BLaER1 treated with 17β-estradiol and CSF1 and Interleukin-3, amounts not matched to agents 10 nM and 100 nM (cell line): ENCODE measurements at regions not wholly inside any gene's neighbourhood (a gene's known extent, or its start where the extent isn't known, plus 50 kb on each side); places are given as distances from the start of the nearest gene placed in this dataset.
"Not testable (repeated sequence)": the region's sequence is repeated elsewhere in the genome, so short reads cannot be mapped to it uniquely, and the experiment has no call there.

Source experiments
- H3K27ac ChIP-seq, 11 experiments: shearing (Covaris generic); formaldehyde crosslinking; 2 replicates each; pipeline ENCODE4 v1.8.1; 2022
- H3K27me3 ChIP-seq, 11 experiments: shearing (Covaris generic); formaldehyde crosslinking; 2 replicates each; pipeline ENCODE4 v1.8.1; 2022
- H3K36me3 ChIP-seq, 11 experiments: shearing (Covaris generic); formaldehyde crosslinking; 2 replicates each; pipeline ENCODE4 v1.8.1; 2022
- H3K4me1 ChIP-seq, 10 experiments: shearing (Covaris generic); formaldehyde crosslinking; 2 replicates each; pipeline ENCODE4 v1.8.1; 2022
- H3K4me2 ChIP-seq, 11 experiments: shearing (Covaris generic); formaldehyde crosslinking; 2 replicates each; pipeline ENCODE4 v1.8.1; 2022
- H3K4me3 ChIP-seq, 10 experiments: shearing (Covaris generic); formaldehyde crosslinking; 2 replicates each; pipeline ENCODE4 v1.8.1; 2022
- H3K9ac ChIP-seq, 11 experiments: shearing (Covaris generic); formaldehyde crosslinking; 2 replicates each; pipeline ENCODE4 v1.8.1; 2022
- H3K9me3 ChIP-seq, 11 experiments: shearing (Covaris generic); formaldehyde crosslinking; replicated peaks in 1 of 11; 2 replicates each; pipeline ENCODE4 v1.8.1; 2022
- H4K20me1 ChIP-seq, 11 experiments: shearing (Covaris generic); formaldehyde crosslinking; 2 replicates each; pipeline ENCODE4 v1.8.1; 2022
- Cebpa-rat ChIP-seq, 11 experiments: shearing (Covaris generic); IDR thresholded peaks; 2 replicates each; pipeline ENCODE4 v1.8.1; 2022

- no peaks in the 10 kb centered on the region for H4K20me1 ChIP-seq
- no peak overlapping the region for H3K4me3 ChIP-seq
- no peak overlapping the region for H3K9ac ChIP-seq
- H3K36me3 ChIP-seq, result no peaks in the 10 kb centered on the region
- no peaks in the 10 kb centered on the region for H3K4me1 ChIP-seq
- H3K27ac ChIP-seq, result no peak overlapping the region
- TF ChIP-seq Cebpa-rat (IDR thresholded peaks at IDR 0.05), result no peak
- H3K9me3 ChIP-seq, result peaks cover 0 to 10% (median 5%) of the 10 kb centered on the region in 11 experiments; a peak in 15 of 22 replicates
- H3K27me3 ChIP-seq, result no peaks in the 10 kb centered on the region
- no peak overlapping the region for H3K4me2 ChIP-seq
Measured at GRCh38 chr3:35473956-35474355, 165.4 kb upstream of the ARPP21 start.

DNA sequence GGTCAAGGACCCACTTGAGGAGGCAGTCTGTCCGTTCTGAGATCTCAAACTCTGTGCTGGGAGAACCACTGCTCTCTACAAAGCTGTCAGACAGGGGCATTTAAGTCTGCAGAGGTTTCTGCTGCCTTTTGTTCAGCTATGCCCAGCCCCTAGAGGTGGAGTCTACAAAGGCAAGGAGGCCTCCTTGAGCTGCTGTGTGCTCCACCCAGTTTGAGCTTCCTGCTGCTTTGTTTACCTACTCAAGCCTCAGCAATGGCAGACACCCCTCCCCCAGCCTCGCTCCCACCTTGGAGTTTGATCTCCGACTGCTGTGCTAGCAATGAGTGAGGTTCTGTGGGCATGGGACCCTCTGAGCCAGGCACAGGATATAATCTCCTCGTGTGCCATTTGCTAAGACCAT is 156.8 kb upstream of the ARPP21 start:
- peak overlapping the region in 1 of 11 experiments; percentile 9; a peak in 2 of 22 replicates for H3K4me2 ChIP-seq
- not testable (repeated sequence) for H3K36me3 ChIP-seq

DNA sequence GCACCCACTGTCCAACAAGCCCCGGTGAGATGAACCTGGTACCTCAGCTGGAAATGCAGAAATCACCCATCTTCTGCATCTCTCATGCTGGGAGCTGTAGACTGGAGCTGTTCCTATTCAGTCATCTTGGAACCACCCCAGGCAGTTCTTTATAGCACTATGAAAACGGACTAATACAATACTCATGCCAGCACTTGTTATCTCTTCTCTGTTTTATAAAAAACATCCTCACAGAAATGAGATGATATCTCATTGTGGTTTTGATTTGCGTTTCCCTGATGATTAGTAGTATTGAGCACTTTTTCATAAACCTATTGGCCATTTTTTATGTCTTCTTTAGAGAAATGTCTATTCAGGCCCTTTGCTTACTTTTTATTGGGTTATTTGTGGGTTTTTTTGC is 156.2 kb upstream of the ARPP21 start:
- Histone ChIP-seq H3K4me2 (no peak overlapping the region), H3K9ac (no peak overlapping the region), H3K4me1 (peaks cover 0 to 24% (median 17%) of the 10 kb centered on the region in 10 experiments; a peak in 15 of 20 replicates), H3K36me3 (no peaks in the 10 kb centered on the region), H3K4me3 (no peak overlapping the region), H3K27me3 (no peaks in the 10 kb centered on the region), H3K27ac (no peak overlapping the region), H4K20me1 (no peaks in the 10 kb centered on the region), H3K9me3 (peaks cover 0 to 5% (median 0%) of the 10 kb centered on the region in 11 experiments; a peak in 2 of 22 replicates)
- TF ChIP-seq Cebpa-rat (IDR thresholded peaks at IDR 0.05), result no peak

More for the DNA sequence above, 156.8 kb upstream of the ARPP21 start:
- H3K9ac ChIP-seq, H3K27ac ChIP-seq, H3K27me3 ChIP-seq, H4K20me1 ChIP-seq, H3K9me3 ChIP-seq, H3K4me3 ChIP-seq: not testable (repeated sequence)
- H3K4me1 ChIP-seq, result peaks cover 0 to 24% (median 17%) of the 10 kb centered on the region in 10 experiments; a peak in 15 of 20 replicates

DNA sequence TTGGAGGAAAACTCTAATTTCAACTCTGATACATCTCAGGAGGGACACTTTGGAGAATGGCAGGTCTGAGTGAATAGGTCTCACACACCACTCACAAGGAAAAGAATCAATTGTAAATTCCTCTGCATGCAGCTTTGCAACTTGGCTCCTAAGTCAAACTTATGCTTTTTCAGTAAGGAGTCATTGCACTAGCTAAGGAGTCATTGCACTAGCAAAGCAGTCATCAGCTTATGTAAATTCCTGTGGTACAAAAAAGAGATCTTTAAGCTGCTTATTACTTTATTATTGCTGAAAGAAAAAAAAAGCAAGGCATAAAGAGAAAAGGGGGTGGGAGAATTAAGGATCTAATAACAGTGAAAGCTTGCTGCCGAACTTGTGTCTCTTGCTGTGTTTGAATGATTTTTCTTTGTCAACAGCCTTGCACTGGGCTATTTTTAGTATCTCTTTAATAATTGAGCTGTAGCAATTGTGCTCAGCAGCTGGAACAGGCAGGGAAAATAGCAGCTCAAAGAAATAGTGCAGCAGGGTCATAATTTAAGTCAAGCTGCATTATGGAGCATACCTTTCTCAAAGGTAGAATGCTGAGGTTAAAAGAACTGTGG is 154.3 kb upstream of the ARPP21 start:
- H3K27ac ChIP-seq, result peak overlapping the region in 1 of 11 experiments; percentile 1; a peak in 1 of 22 replicates
- H3K4me3 ChIP-seq, result no peak overlapping the region; a peak in 1 of 20 replicates
- H3K9me3 ChIP-seq, result no peaks in the 10 kb centered on the region
- no peaks in the 10 kb centered on the region for H3K36me3 ChIP-seq
- no peak for TF ChIP-seq Cebpa-rat (IDR thresholded peaks at IDR 0.05)
- no peaks in the 10 kb centered on the region for H3K27me3 ChIP-seq
- peak overlapping the region in 10 of 11 experiments; percentile 24 to 80 (median 59); a peak in 17 of 22 replicates for H3K4me2 ChIP-seq
- no peaks in the 10 kb centered on the region for H4K20me1 ChIP-seq
- H3K9ac ChIP-seq, result peak overlapping the region in 2 of 11 experiments; percentile 5 to 6; a peak in 2 of 22 replicates
- H3K4me1 ChIP-seq, result peaks cover 0 to 24% (median 17%) of the 10 kb centered on the region in 10 experiments; a peak in 15 of 20 replicates

DNA sequence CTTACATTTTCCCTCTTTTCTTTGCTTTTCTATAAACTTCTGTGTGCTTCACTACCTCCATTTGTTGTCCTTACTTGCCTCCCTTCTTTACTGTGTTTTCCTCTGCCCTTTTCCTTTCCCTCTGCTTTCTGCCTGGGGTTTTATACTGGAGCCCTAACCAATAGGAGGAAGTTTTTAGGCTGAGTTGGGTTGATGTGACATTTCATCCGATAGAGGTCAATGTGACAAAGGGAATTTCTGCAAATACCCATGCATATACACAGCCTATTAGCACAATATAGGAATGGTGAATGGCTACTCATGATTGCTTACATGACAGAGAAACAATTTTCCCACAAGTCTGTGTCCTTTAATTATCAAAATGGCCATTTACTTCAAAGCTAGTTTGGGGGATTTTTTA is 153.0 kb upstream of the ARPP21 start:
- Histone ChIP-seq H3K9ac (no peak overlapping the region), H3K4me1 (peaks cover 0 to 24% (median 17%) of the 10 kb centered on the region in 10 experiments; a peak in 15 of 20 replicates)
- no peak for TF ChIP-seq Cebpa-rat (IDR thresholded peaks at IDR 0.05)

DNA sequence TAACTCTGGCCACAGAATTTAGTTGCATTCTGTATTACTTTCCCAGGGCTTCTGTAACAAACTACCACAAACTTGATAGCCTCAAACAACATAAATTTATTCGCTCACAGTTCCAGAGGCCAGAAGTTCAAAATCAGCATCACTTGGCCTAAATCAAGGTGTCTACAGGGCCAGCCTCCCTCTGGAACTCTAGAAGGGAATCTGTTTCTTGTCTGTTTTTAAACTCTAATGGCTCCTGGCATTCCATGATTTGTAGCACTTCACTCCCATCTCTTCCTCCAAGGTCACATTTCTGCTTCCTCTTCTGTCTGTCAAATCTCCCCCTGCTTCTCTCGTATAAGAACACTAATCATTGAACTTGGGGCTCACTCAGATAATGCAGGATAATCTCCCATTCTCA is 151.9 kb upstream of the ARPP21 start:
- Histone ChIP-seq H3K27ac (no peak overlapping the region), H3K9ac (no peak overlapping the region), H3K4me1 (peaks cover 0 to 25% (median 17%) of the 10 kb centered on the region in 10 experiments; a peak in 15 of 20 replicates), H3K27me3 (no peaks in the 10 kb centered on the region), H3K4me2 (no peak overlapping the region), H3K36me3 (no peaks in the 10 kb centered on the region), H4K20me1 (no peaks in the 10 kb centered on the region), H3K9me3 (no peaks in the 10 kb centered on the region), H3K4me3 (no peak overlapping the region)
- no peak for TF ChIP-seq Cebpa-rat (IDR thresholded peaks at IDR 0.05)

More for the DNA sequence above, 153.0 kb upstream of the ARPP21 start:
- Histone ChIP-seq H3K4me2 (peak overlapping the region in 6 of 11 experiments; percentile 53 to 80 (median 64); a peak in 8 of 22 replicates), H3K27ac (no peak overlapping the region), H3K9me3 (no peaks in the 10 kb centered on the region), H4K20me1 (no peaks in the 10 kb centered on the region), H3K4me3 (no peak overlapping the region), H3K36me3 (no peaks in the 10 kb centered on the region), H3K27me3 (no peaks in the 10 kb centered on the region)

- Histone ChIP-seq H4K20me1 (no peaks in the 10 kb centered on the region), H3K27ac (no peak overlapping the region), H3K36me3 (no peaks in the 10 kb centered on the region), H3K4me2 (no peak overlapping the region), H3K4me1 (peaks cover 0 to 35% (median 25%) of the 10 kb centered on the region in 10 experiments; a peak in 15 of 20 replicates), H3K4me3 (no peak overlapping the region), H3K9ac (no peak overlapping the region), H3K27me3 (no peaks in the 10 kb centered on the region), H3K9me3 (no peaks in the 10 kb centered on the region)
- TF ChIP-seq Cebpa-rat (IDR thresholded peaks at IDR 0.05), result no peak
Measured at GRCh38 chr3:35488526-35488925, 150.8 kb upstream of the ARPP21 start.

DNA sequence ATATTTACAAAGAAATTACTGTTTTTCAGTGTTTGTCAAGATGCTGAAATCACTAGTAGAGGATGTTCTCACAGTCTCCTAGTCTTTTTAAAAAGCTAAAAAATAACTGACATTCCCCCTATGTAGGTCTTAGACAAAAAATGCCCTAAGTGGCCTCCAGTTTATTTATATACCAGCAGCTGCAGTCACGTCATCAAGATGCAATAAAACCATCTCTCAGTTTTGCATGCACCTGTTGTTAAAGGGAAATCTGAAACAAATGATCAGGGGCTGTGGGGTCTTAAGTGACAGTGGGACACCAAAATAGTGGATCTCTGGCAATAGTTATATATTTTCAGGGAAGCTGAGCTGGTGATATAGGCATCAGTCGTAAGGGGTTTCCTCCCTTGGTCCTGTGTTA is 146.5 kb upstream of the ARPP21 start:
- Histone ChIP-seq H3K9ac (no peak overlapping the region), H4K20me1 (no peaks in the 10 kb centered on the region), H3K4me2 (peak overlapping the region in 7 of 11 experiments; percentile 14 to 62 (median 36); a peak in 9 of 22 replicates), H3K27ac (no peak overlapping the region), H3K27me3 (no peaks in the 10 kb centered on the region), H3K4me3 (no peak overlapping the region), H3K9me3 (no peaks in the 10 kb centered on the region), H3K36me3 (no peaks in the 10 kb centered on the region), H3K4me1 (peaks cover 0 to 13% (median 8%) of the 10 kb centered on the region in 10 experiments; a peak in 11 of 20 replicates)
- no peak for TF ChIP-seq Cebpa-rat (IDR thresholded peaks at IDR 0.05)

- peak overlapping the region in 2 of 11 experiments; percentile 22 to 24; a peak in 2 of 22 replicates for H3K4me2 ChIP-seq
- TF ChIP-seq Cebpa-rat (IDR thresholded peaks at IDR 0.05), result no peak
- no peaks in the 10 kb centered on the region for H3K4me1 ChIP-seq
- H3K27me3 ChIP-seq, result no peaks in the 10 kb centered on the region
- H4K20me1 ChIP-seq, result no peaks in the 10 kb centered on the region
- no peak overlapping the region for H3K9ac ChIP-seq
- H3K9me3 ChIP-seq, result no peaks in the 10 kb centered on the region
- no peaks in the 10 kb centered on the region for H3K36me3 ChIP-seq
- H3K27ac ChIP-seq, result no peak overlapping the region
- no peak overlapping the region for H3K4me3 ChIP-seq
Measured at GRCh38 chr3:35498506-35499210, 140.7 kb upstream of the ARPP21 start.
